ENCODE measurements at regions not wholly inside any gene's neighbourhood (a gene's known extent, or its start where the extent isn't known, plus 50 kb on each side); places are given as distances from the start of the nearest gene placed in this dataset.

DNA sequence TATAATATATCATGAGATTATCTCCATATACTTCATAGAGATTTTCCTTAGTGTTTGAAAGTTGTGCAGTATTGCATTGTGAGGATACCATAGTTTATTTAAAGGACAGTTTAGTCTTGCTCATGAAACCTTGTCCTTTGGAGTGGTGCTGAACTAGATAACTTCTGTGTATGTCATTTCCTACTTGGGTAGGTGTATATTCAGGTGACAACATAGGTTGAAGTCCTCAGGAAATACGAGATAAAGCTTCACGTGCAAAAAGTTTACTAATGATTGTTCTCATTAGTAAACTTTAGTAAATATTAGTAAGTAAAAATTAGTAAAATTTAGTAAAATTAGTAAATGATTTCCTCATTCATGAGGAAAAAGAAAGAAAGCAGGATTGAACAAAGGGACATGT lies 521.3 kb upstream of the LRRC4C start:
- H3K9me3 Mint-ChIP-seq, result peaks cover 5 to 66% (median 16%) of the 10 kb centered on the region in 6 donors

DNA sequence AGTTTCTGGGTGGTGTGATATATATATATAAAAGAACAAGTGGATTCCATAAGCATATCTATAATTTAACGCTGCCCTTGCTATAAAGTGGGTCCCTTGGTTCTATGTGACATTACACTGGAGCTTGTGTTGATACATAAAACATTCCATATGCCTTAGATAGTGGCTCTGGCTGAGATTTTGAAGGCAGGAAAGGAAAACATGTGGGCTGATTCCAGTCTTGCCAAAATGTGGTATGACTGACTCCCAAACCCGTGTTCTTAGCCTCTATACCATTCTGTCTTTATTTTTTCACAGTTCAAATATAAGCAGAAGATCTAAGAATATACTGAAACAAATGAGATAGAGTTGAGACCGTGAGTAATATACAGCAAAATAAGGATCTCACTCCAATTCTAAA lies 522.8 kb upstream of the LRRC4C start:
- Mint-ChIP-seq H3K4me1 (no peaks in the 10 kb centered on the region), H3K27me3 (ENCODE audit: low read depth in 3 of 3) (no peaks in the 10 kb centered on the region), H3K9me3 (peaks cover 3 to 56% (median 16%) of the 10 kb centered on the region in 6 donors), H3K4me3 (no peak overlapping the region), H3K36me3 (peaks cover 0 to 5% (median 0%) of the 10 kb centered on the region in 3 donors), H3K27ac (no peak overlapping the region)
- no peak for DNase-seq

More for the DNA sequence above, 521.3 kb upstream of the LRRC4C start:
- H3K27me3 Mint-ChIP-seq (ENCODE audit: low read depth in 3 of 3), result no peaks in the 10 kb centered on the region
- H3K4me1 Mint-ChIP-seq, result no peaks in the 10 kb centered on the region
- DNase-seq, result no peak
- H3K36me3 Mint-ChIP-seq, result peaks cover 0 to 5% (median 0%) of the 10 kb centered on the region in 3 donors
- no peak overlapping the region for H3K27ac Mint-ChIP-seq
- no peak overlapping the region for H3K4me3 Mint-ChIP-seq

- Mint-ChIP-seq H3K27me3 (ENCODE audit: low read depth in 3 of 3) (no peaks in the 10 kb centered on the region), H3K4me3 (no peak overlapping the region), H3K4me1 (no peaks in the 10 kb centered on the region), H3K9me3 (peaks cover 2 to 54% (median 17%) of the 10 kb centered on the region in 6 donors), H3K36me3 (peaks cover 0 to 5% (median 0%) of the 10 kb centered on the region in 3 donors), H3K27ac (no peak overlapping the region)
- no peak for DNase-seq
Observed at GRCh38 chr11:41982975-41983374, 523.5 kb upstream of the LRRC4C start.

DNA sequence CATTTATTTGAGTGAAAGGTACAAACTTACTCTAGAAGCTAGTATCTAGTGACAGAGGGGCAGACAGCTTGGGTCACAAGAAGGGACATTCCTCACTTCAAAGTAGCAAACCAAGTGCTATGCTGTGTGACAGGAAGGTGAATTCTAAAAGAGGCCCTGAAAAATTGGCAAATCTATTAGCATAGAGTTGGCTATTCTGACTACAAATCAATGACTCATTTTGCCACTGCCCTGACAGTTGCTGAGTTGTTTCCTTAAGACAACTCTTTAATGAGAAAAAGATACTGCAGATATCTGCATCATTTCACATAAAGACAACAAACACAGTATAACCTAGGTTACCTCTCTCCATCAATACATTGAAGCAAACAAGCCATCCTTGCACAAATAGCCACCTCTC lies 524.0 kb upstream of the LRRC4C start:
- Mint-ChIP-seq H3K36me3 (peaks cover 0 to 5% (median 0%) of the 10 kb centered on the region in 3 donors), H3K27me3 (ENCODE audit: low read depth in 3 of 3) (no peaks in the 10 kb centered on the region), H3K4me1 (no peaks in the 10 kb centered on the region), H3K27ac (no peak overlapping the region), H3K9me3 (peaks cover 4 to 58% (median 19%) of the 10 kb centered on the region in 6 donors), H3K4me3 (no peak overlapping the region)
- DNase-seq, result no peak

DNA sequence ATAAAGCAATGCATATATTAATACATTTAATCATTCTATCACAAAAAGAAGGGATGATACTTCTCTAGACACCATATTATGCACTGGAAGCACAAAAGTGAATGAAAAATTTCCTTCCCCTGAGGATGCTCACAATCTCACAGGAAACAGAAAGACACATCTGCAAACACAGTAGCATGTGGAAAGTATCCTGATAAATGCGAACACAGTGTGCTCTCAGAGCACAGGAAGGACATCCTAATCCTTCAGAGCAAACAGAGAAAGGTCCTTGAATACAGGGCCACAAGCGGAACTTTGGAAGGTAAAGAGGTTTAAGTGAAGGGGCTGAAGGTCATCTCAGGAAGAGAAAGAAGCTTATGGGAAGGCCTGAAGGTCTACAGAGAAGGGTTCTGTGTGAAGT lies 524.6 kb upstream of the LRRC4C start:
- H3K4me1 Mint-ChIP-seq, result no peaks in the 10 kb centered on the region
- no peak overlapping the region for H3K27ac Mint-ChIP-seq
- no peak for DNase-seq
- no peak overlapping the region for H3K4me3 Mint-ChIP-seq
- H3K9me3 Mint-ChIP-seq, result peaks cover 4 to 59% (median 20%) of the 10 kb centered on the region in 6 donors
- peaks cover 0 to 5% (median 0%) of the 10 kb centered on the region in 3 donors for H3K36me3 Mint-ChIP-seq
- H3K27me3 Mint-ChIP-seq (ENCODE audit: low read depth in 3 of 3), result no peaks in the 10 kb centered on the region

DNA sequence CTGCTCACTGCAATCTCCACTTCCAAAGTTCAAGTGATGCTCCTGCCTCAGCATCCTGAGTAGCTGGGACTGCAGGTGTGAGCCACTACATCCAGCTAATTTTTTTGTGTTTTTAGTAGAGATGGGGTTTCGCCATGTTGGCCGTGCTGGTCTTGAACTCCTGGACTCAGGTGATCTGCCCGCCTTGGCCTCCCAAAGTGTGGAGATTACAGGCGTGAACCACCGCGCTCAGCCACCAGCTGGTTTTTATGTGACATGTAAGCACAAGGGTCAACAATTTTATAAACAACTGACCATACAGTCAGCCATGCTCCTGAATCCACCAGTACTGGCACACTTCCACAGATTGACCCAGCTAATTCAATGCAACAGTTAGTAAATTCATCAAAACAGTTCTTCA lies 526.3 kb upstream of the LRRC4C start:
- Mint-ChIP-seq H3K27ac (no peak overlapping the region), H3K9me3 (peaks cover 4 to 61% (median 19%) of the 10 kb centered on the region in 6 donors), H3K36me3 (peaks cover 0 to 5% (median 0%) of the 10 kb centered on the region in 3 donors), H3K27me3 (ENCODE audit: low read depth in 3 of 3) (no peaks in the 10 kb centered on the region), H3K4me3 (no peak overlapping the region), H3K4me1 (no peaks in the 10 kb centered on the region)
- no peak for DNase-seq

DNA sequence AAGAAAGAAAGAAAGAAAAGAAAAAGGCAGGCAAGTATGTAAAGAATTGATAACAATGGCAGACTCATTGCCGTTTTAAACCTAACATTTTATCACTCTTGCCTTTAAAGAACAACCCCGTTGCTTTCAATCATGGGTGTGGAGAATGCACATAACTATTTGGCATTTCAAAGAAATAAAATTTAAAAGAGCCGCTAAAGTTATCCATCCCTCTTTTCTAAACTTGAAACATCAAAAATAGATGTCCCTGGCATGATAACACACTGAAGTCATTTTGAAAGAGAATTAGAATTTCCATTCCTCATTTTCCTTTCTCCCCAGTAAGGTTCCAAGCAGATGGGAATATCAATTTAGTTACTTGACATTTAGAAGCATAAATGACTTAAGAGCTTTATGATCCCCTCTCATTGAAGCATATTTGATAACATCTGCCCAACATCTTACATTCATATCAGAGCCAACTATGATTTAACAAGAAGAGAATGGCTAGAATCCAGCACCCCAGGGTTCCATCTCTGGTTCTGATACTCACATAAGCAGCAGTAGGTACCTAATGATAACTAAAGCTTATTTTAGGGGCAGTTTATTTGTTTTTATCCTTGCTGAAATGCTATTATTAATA lies 529.6 kb upstream of the LRRC4C start:
- Mint-ChIP-seq H3K4me1 (no peaks in the 10 kb centered on the region), H3K27ac (no peak overlapping the region), H3K9me3 (peaks cover 12 to 49% (median 17%) of the 10 kb centered on the region in 6 donors), H3K4me3 (no peak overlapping the region), H3K36me3 (no peaks in the 10 kb centered on the region), H3K27me3 (ENCODE audit: low read depth in 3 of 3) (no peaks in the 10 kb centered on the region)
- no peak for DNase-seq

- no peaks in the 10 kb centered on the region for H3K36me3 Mint-ChIP-seq
- H3K27ac Mint-ChIP-seq, result no peak overlapping the region
- H3K9me3 Mint-ChIP-seq, result peaks cover 15 to 50% (median 23%) of the 10 kb centered on the region in 6 donors
- H3K27me3 Mint-ChIP-seq (ENCODE audit: low read depth in 3 of 3), result no peaks in the 10 kb centered on the region
- no peaks in the 10 kb centered on the region for H3K4me1 Mint-ChIP-seq
- H3K4me3 Mint-ChIP-seq, result no peak overlapping the region
- no peak for DNase-seq
Observed at GRCh38 chr11:41989823-41990380, 530.5 kb upstream of the LRRC4C start.

DNA sequence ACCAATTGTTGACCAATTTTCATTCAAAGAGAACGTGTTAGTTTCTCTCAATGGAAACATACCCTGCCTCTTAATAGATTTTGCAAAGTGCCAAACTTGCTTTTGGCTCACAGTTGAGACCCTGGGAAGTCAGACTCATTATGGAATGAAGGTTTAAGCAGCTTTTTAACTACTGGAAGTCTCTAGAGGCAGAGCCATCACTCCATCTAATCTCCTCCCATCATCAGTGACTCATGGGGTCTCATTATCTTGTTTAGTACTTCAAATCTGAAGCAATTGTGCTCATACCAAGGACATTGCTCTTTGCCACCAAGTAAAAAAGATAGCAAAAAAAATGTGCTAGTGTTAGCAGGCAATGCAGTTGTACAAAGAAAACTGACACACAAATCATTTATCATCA lies 537.1 kb upstream of the LRRC4C start:
- Mint-ChIP-seq H3K9me3 (peaks cover 11 to 47% (median 22%) of the 10 kb centered on the region in 6 donors), H3K4me3 (no peak overlapping the region), H3K4me1 (no peaks in the 10 kb centered on the region), H3K27me3 (ENCODE audit: low read depth in 3 of 3) (no peaks in the 10 kb centered on the region), H3K27ac (no peak overlapping the region), H3K36me3 (no peaks in the 10 kb centered on the region)
- DNase-seq, result no peak

- Mint-ChIP-seq H3K4me1 (no peaks in the 10 kb centered on the region), H3K27ac (no peak overlapping the region)
Observed at GRCh38 chr11:41997844-41998401, 538.5 kb upstream of the LRRC4C start.

DNA sequence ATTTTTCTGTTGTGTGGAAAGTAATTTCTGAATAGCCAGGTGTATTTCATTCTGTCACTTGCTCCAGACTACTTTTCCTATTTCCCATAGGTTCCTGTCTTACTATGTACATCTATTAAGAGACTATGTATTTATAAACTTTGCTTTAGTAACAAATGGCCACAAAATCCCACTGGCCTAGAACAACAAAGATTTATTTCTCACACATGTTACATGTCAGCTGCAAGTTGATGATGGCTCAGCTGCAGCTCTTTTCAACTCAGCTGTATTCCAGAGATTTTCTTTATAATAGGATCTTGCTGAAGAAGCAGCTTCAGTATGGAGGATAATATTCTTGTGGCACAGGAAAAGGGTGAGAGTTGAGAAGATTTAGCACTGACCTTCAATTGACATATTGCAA lies 539.6 kb upstream of the LRRC4C start:
- no peaks in the 10 kb centered on the region for H3K36me3 Mint-ChIP-seq
- H3K4me3 Mint-ChIP-seq, result no peak overlapping the region
- no peaks in the 10 kb centered on the region for H3K4me1 Mint-ChIP-seq
- peaks cover 5 to 36% (median 16%) of the 10 kb centered on the region in 6 donors for H3K9me3 Mint-ChIP-seq
- H3K27me3 Mint-ChIP-seq (ENCODE audit: low read depth in 3 of 3), result no peaks in the 10 kb centered on the region
- DNase-seq, result no peak
- no peak overlapping the region for H3K27ac Mint-ChIP-seq

More at GRCh38 chr11:41997844-41998401, 538.5 kb upstream of the LRRC4C start:
- DNase-seq, result no peak
- no peaks in the 10 kb centered on the region for H3K36me3 Mint-ChIP-seq
- peaks cover 10 to 45% (median 20%) of the 10 kb centered on the region in 6 donors for H3K9me3 Mint-ChIP-seq
- no peak overlapping the region for H3K4me3 Mint-ChIP-seq
- no peaks in the 10 kb centered on the region for H3K27me3 Mint-ChIP-seq (ENCODE audit: low read depth in 3 of 3)

GRCh38 chr11:42003801-42004200 lies 544.3 kb upstream of the LRRC4C start:
- Mint-ChIP-seq H3K9me3 (peaks cover 0 to 27% (median 14%) of the 10 kb centered on the region in 6 donors), H3K4me1 (no peaks in the 10 kb centered on the region), H3K4me3 (no peak overlapping the region), H3K36me3 (peaks cover 0 to 5% (median 0%) of the 10 kb centered on the region in 3 donors), H3K27me3 (ENCODE audit: low read depth in 3 of 3) (peaks cover 0 to 5% (median 0%) of the 10 kb centered on the region in 3 donors), H3K27ac (no peak overlapping the region)
- no peak for DNase-seq

DNA sequence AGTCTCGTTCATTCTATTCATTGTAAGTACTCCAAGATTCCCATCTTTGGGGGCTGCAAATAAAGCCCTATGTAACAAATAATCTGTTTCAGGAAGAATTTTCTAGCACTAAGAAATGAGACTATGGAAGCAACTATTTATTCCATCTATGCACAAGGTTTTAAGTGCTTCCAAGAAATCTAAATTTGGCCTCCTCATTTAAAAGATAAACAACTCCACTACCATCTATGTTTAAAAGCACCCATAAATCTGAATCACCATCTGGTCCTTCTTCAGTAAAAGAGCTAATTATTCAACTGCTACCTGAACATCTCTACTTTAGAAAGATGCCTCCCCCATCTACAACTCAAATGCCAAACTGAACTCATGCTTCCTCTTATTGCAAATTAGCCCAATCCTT lies 547.3 kb upstream of the LRRC4C start:
- Mint-ChIP-seq H3K27me3 (ENCODE audit: low read depth in 3 of 3) (peaks cover 0 to 5% (median 2%) of the 10 kb centered on the region in 3 donors), H3K36me3 (peaks cover 0 to 5% (median 0%) of the 10 kb centered on the region in 3 donors), H3K4me1 (no peaks in the 10 kb centered on the region), H3K27ac (no peak overlapping the region), H3K9me3 (peaks cover 10 to 45% (median 30%) of the 10 kb centered on the region in 6 donors), H3K4me3 (no peak overlapping the region)
- no peak for DNase-seq

DNA sequence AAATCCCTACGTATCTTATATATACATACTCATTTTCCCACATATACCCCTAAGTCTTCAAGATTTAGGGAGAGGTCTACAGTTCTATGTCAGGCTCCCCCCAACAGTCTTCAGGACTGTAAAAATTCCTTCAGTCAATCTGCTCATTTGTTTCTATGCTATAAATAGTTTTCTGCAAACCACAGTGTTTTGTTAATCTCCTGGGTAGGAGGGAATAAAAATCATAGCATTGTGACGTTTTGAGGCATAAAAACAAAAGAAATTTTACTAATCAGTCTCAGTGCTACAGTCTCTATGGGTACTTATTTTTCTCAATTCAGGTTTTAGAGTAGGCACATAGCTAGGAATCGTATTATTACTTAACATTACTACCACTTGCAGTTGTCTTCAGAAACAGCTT lies 552.8 kb upstream of the LRRC4C start:
- no peak for DNase-seq
- Mint-ChIP-seq H3K4me1 (no peaks in the 10 kb centered on the region), H3K4me3 (no peak overlapping the region), H3K27me3 (ENCODE audit: low read depth in 3 of 3) (peaks cover 0 to 2% (median 0%) of the 10 kb centered on the region in 3 donors), H3K27ac (no peak overlapping the region), H3K9me3 (peaks cover 15 to 61% (median 27%) of the 10 kb centered on the region in 6 donors), H3K36me3 (peaks cover 0 to 1% (median 0%) of the 10 kb centered on the region in 3 donors)

Data from immature natural killer cell (primary cell).